ENCODE measurements at regions not wholly inside any gene's neighbourhood (a gene's known extent, or its start where the extent isn't known, plus 50 kb on each side); places are given as distances from the start of the nearest gene placed in this dataset.

- Histone ChIP-seq H3K36me3 (replicated peaks; ENCODE audit: insufficient read depth, low read length) (no peaks in the 10 kb centered on the region), H2AFZ (ENCODE audit: low read length) (no peak overlapping the region)
These were observed 225.4 kb upstream of the AGA start for GRCh38 chr4:177667687-177668086.

GRCh38 chr4:177671387-177671786 is 229.2 kb upstream of the AGA start:
- Histone ChIP-seq H3K27me3 (replicated peaks; ENCODE audit: insufficient read depth, low read length) (no peaks in the 10 kb centered on the region), H3F3A (ENCODE audit: insufficient read depth, low read length) (no peaks in the 10 kb centered on the region), H2AFZ (ENCODE audit: low read length) (no peak overlapping the region), H3K4me2 (ENCODE audit: low read depth, low read length) (no peak overlapping the region), H3K9ac (ENCODE audit: low read length) (no peak overlapping the region), H3K79me2 (ENCODE audit: low read length) (no peaks in the 10 kb centered on the region), H3K27ac (ENCODE audit: low read length) (no peak overlapping the region), H4K20me1 (ENCODE audit: insufficient read depth, low read length) (no peaks in the 10 kb centered on the region), H3K36me3 (replicated peaks; ENCODE audit: insufficient read depth, low read length) (no peaks in the 10 kb centered on the region), H3K4me1 (ENCODE audit: low read length) (no peaks in the 10 kb centered on the region), H3K4me3 (ENCODE audit: low read length) (no peak overlapping the region), H3K9me3 (replicated peaks; ENCODE audit: insufficient read depth, low read length) (no peaks in the 10 kb centered on the region), H3K9me2 (replicated peaks; ENCODE audit: insufficient read depth, low read length) (no peaks in the 10 kb centered on the region)
- no peak for TF ChIP-seq CTCF (IDR thresholded peaks at IDR 0.05; ENCODE audit: low read length)
- TF ChIP-seq EZH2 (optimal IDR thresholded peaks at IDR 0.05; ENCODE audit: low read depth, low read length): no peak
- no peak for TF ChIP-seq EZH2phosphoT487 (IDR thresholded peaks at IDR 0.05; ENCODE audit: low read length)
- no peak for DNase-seq

More at GRCh38 chr4:177667687-177668086, 225.4 kb upstream of the AGA start:
- Histone ChIP-seq H3K9me2 (replicated peaks; ENCODE audit: insufficient read depth, low read length) (no peaks in the 10 kb centered on the region), H3K4me2 (ENCODE audit: low read depth, low read length) (no peak overlapping the region), H3K4me3 (ENCODE audit: low read length) (no peak overlapping the region), H3K9me3 (replicated peaks; ENCODE audit: insufficient read depth, low read length) (no peaks in the 10 kb centered on the region), H4K20me1 (ENCODE audit: insufficient read depth, low read length) (no peaks in the 10 kb centered on the region), H3K27ac (ENCODE audit: low read length) (no peak overlapping the region), H3K79me2 (ENCODE audit: low read length) (no peaks in the 10 kb centered on the region), H3K4me1 (ENCODE audit: low read length) (no peaks in the 10 kb centered on the region), H3K9ac (ENCODE audit: low read length) (no peak overlapping the region), H3K27me3 (replicated peaks; ENCODE audit: insufficient read depth, low read length) (no peaks in the 10 kb centered on the region), H3F3A (ENCODE audit: insufficient read depth, low read length) (no peaks in the 10 kb centered on the region)
- TF ChIP-seq EZH2phosphoT487 (IDR thresholded peaks at IDR 0.05; ENCODE audit: low read length) (no peak), EZH2 (optimal IDR thresholded peaks at IDR 0.05; ENCODE audit: low read depth, low read length) (no peak), CTCF (IDR thresholded peaks at IDR 0.05; ENCODE audit: low read length) (no peak)
- DNase-seq: no peak

- Histone ChIP-seq H3K4me1 (ENCODE audit: low read length) (no peaks in the 10 kb centered on the region), H3K27ac (ENCODE audit: low read length) (no peak overlapping the region), H2AFZ (ENCODE audit: low read length) (no peak overlapping the region), H3K9me2 (replicated peaks; ENCODE audit: insufficient read depth, low read length) (no peaks in the 10 kb centered on the region), H3K79me2 (ENCODE audit: low read length) (no peaks in the 10 kb centered on the region), H3F3A (ENCODE audit: insufficient read depth, low read length) (no peaks in the 10 kb centered on the region), H3K9ac (ENCODE audit: low read length) (no peak overlapping the region), H3K27me3 (replicated peaks; ENCODE audit: insufficient read depth, low read length) (no peaks in the 10 kb centered on the region), H3K36me3 (replicated peaks; ENCODE audit: insufficient read depth, low read length) (no peaks in the 10 kb centered on the region), H3K4me3 (ENCODE audit: low read length) (no peak overlapping the region), H3K9me3 (replicated peaks; ENCODE audit: insufficient read depth, low read length) (no peaks in the 10 kb centered on the region), H3K4me2 (ENCODE audit: low read depth, low read length) (no peak overlapping the region), H4K20me1 (ENCODE audit: insufficient read depth, low read length) (no peaks in the 10 kb centered on the region)
- no peak for DNase-seq
- TF ChIP-seq EZH2phosphoT487 (IDR thresholded peaks at IDR 0.05; ENCODE audit: low read length): no peak
- no peak for TF ChIP-seq CTCF (IDR thresholded peaks at IDR 0.05; ENCODE audit: low read length)
- TF ChIP-seq EZH2 (optimal IDR thresholded peaks at IDR 0.05; ENCODE audit: low read depth, low read length): no peak
These were observed 229.6 kb upstream of the AGA start for GRCh38 chr4:177671845-177672244.

All from MM.1S (cell line).